ENCODE measurements at regions not wholly inside any gene's neighbourhood (a gene's known extent, or its start where the extent isn't known, plus 50 kb on each side); places are given as distances from the start of the nearest gene placed in this dataset.

DNA sequence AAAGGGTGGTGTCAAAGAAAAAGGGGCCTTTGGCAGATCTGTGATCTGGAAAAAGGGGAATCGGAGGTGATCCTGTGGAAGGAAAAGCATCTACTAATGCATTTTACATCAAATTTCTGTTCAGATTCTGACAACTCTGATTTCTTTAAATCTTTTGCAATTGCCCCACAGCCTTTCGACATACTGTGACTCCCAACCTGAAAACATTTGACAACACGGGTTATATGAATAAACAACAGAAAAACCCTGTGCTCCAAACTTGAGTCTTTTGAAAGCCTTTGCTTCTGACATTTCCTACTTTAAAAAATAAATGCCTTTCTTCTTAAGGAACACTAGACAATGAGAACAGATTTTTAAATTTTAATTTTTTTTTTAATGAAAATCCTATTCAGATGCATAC is 231.9 kb upstream of the HMGA2 start:
- Histone ChIP-seq H3K27me3 (peaks cover 0 to 9% (median 0%) of the 10 kb centered on the region in 4 donors), H3K4me1 (no peaks in the 10 kb centered on the region), H3K9me3 (no peaks in the 10 kb centered on the region), H3K36me3 (no peaks in the 10 kb centered on the region), H3K27ac (no peak overlapping the region), H3K4me3 (no peak overlapping the region)
- intact Hi-C loops (cut with DNase I): no loop called here
- no peak for DNase-seq
- 82 to 90% methylated on average over 3 of the region's 3 CpGs for WGBS, 2 donors
- TF ChIP-seq POLR2A (IDR thresholded peaks at IDR 0.05): no peak
- TF ChIP-seq, protein P1, sequence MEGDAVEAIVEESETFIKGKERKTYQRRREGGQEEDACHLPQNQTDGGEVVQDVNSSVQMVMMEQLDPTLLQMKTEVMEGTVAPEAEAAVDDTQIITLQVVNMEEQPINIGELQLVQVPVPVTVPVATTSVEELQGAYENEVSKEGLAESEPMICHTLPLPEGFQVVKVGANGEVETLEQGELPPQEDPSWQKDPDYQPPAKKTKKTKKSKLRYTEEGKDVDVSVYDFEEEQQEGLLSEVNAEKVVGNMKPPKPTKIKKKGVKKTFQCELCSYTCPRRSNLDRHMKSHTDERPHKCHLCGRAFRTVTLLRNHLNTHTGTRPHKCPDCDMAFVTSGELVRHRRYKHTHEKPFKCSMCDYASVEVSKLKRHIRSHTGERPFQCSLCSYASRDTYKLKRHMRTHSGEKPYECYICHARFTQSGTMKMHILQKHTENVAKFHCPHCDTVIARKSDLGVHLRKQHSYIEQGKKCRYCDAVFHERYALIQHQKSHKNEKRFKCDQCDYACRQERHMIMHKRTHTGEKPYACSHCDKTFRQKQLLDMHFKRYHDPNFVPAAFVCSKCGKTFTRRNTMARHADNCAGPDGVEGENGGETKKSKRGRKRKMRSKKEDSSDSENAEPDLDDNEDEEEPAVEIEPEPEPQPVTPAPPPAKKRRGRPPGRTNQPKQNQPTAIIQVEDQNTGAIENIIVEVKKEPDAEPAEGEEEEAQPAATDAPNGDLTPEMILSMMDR (IDR thresholded peaks at IDR 0.05): no peak

DNA sequence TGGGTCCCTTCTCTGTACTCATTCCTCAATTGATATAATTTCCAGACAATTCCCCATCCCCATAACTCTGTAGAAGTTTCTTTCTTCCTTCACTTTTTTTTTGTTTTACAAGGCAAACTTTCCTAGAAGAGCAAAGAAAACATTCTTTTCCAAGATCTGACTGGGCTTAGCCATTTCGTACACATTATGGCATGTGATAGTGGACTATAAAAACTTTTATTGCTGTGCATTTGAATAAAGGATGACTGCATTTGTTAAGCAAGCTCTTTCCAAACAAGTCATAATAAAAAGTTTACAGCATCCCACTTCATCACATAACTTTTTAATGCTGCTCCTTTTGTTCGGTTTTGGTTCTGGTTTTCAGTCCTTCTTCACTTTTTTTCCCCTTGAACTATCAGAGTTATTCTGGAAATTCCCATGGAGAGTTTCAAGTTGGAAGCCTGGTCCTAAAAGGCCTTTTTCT is 231.0 kb upstream of the HMGA2 start:
- Histone ChIP-seq H3K27ac (no peak overlapping the region), H3K36me3 (no peaks in the 10 kb centered on the region), H3K27me3 (peaks cover 0 to 9% (median 0%) of the 10 kb centered on the region in 4 donors), H3K4me1 (no peaks in the 10 kb centered on the region), H3K4me3 (no peak overlapping the region), H3K9me3 (no peaks in the 10 kb centered on the region)
- TF ChIP-seq POLR2A (IDR thresholded peaks at IDR 0.05): no peak
- TF ChIP-seq, protein P1 (IDR thresholded peaks at IDR 0.05): no peak
- no peak for DNase-seq
- WGBS, 2 donors: 84 to 94% methylated on average over 2 of the region's 2 CpGs
- intact Hi-C loops (cut with DNase I): no loop called here

DNA sequence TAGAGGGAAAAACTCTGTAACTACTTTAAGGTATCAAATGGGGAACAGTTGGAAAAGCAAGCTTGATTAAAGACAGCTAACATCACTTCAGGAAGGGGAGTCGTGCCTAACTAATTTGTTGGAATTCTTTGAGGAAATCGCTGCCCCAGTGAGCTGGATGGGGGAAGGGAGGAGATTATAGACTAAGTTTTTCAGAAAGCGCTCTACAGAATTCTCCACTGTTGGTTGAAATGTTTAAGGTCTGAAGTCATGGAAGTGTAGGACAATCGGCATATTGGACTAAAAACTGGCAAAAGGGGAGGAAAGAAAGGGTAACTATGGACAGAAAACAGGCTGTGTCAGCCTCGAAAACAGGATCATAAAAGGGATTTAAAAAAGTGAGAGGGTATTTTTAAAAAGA is 229.9 kb upstream of the HMGA2 start:
- no peak overlapping the region for H3K27ac ChIP-seq
- intact Hi-C loops (cut with DNase I): no loop called here
- peaks cover 0 to 21% (median 0%) of the 10 kb centered on the region in 4 donors for H3K27me3 ChIP-seq
- DNase-seq: no peak
- H3K4me1 ChIP-seq: no peaks in the 10 kb centered on the region
- no peaks in the 10 kb centered on the region for H3K9me3 ChIP-seq
- TF ChIP-seq, protein P1 (IDR thresholded peaks at IDR 0.05): no peak
- no peak for TF ChIP-seq POLR2A (IDR thresholded peaks at IDR 0.05)
- no peak overlapping the region for H3K4me3 ChIP-seq
- H3K36me3 ChIP-seq: no peaks in the 10 kb centered on the region
- 56 to 65% methylated on average over 5 of the region's 5 CpGs for WGBS, 2 donors

DNA sequence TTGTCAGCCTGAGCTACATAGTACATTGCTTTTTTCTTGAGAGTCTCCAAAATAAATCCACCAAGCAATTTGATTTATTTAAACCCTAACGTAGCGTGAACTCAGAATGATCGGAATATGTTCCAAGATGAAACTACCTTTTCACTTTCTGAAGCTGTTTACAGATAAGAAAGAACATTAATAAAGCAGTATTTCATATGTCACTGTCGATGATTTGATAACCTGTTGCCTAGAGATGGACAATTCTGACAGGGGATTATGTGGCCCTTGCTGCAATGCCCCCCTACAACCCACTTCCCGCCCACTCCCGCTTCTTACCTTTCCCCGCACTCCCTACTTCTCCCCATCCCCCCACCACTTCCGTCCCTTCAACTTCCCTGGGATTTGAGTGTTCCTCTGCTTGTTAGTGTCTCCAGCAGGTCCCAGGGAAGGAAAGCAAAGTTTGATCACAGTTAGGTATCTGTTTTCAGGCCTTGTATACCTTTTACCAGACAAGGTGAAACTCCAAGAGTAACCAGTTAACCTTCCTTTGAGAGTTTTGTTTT is 229.2 kb upstream of the HMGA2 start:
- 89% methylated on average over 8 of the region's 8 CpGs for WGBS, 2 donors
- no peak for TF ChIP-seq POLR2A (IDR thresholded peaks at IDR 0.05)
- TF ChIP-seq, protein P1 (IDR thresholded peaks at IDR 0.05): no peak
- Histone ChIP-seq H3K4me3 (no peak overlapping the region), H3K27me3 (peaks cover 0 to 25% (median 0%) of the 10 kb centered on the region in 4 donors), H3K4me1 (no peaks in the 10 kb centered on the region), H3K27ac (no peak overlapping the region), H3K36me3 (no peaks in the 10 kb centered on the region), H3K9me3 (no peaks in the 10 kb centered on the region)
- DNase-seq: no peak
- intact Hi-C loops (cut with DNase I): no loop called here

DNA sequence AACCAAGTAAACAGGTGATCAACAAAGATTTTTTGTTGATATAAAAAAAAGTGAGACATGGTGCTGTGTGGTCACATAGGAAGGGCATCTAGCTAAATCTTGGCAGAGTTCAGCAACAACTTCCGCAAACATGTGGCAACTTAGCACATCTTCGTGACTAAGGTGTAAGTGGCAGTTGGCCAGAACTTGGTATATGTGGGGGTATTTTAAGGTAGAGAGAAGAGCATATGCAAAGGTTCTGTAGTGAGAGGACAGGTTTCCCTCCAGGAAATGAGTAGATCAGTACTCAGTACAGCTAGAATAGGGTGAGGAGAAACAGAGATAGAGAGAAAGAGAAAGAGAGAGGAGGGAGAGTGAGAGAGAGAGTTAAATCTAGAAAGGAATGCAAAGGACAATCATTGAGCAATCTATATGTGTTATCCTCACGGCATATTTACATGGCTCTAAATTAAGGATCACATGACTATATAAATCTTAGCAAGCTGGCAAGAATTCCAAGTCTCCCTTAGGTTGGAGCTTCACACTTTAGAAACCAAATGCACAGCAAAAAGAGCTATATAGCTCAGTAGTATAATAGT is 227.7 kb upstream of the HMGA2 start:
- Histone ChIP-seq H3K27me3 (peaks cover 0 to 29% (median 0%) of the 10 kb centered on the region in 4 donors), H3K4me1 (no peaks in the 10 kb centered on the region), H3K4me3 (no peak overlapping the region), H3K27ac (no peak overlapping the region), H3K36me3 (no peaks in the 10 kb centered on the region), H3K9me3 (no peaks in the 10 kb centered on the region)
- TF ChIP-seq, protein P1 (IDR thresholded peaks at IDR 0.05): no peak
- TF ChIP-seq POLR2A (IDR thresholded peaks at IDR 0.05): no peak
- intact Hi-C loops (cut with DNase I): no loop called here
- DNase-seq: no peak
- 19 to 50% methylated on average over 3 of the region's 3 CpGs for WGBS, 2 donors
